GM12891 (cell line): ENCODE measurements at regions not wholly inside any gene's neighbourhood (a gene's known extent, or its start where the extent isn't known, plus 50 kb on each side); places are given as distances from the start of the nearest gene placed in this dataset.

ENCODE experiments used
- PAX5 ChIP-seq: IDR thresholded peaks from 2 replicates; pipeline ENCODE4 v1.6.1; 2011; ENCODE audit warnings: low read length, moderate library complexity, mild to moderate bottlenecking; ENCODE audit not compliant: insufficient read depth, severe bottlenecking
- POLR2A ChIP-seq: IDR thresholded peaks from 2 replicates; pipeline ENCODE4 v1.6.1; 2011; ENCODE audit warnings: low read depth, low read length, control low read depth
- POLR2AphosphoS5 ChIP-seq: IDR thresholded peaks from 2 replicates; pipeline ENCODE4 v1.6.1; 2011; ENCODE audit warnings: low read depth, low read length, control low read depth
- POU2F2 ChIP-seq: IDR thresholded peaks from 2 replicates; pipeline ENCODE4 v1.6.1; 2011; ENCODE audit warnings: low read depth, mild to moderate bottlenecking, control low read depth, low read length, moderate library complexity
- SPI1 ChIP-seq: IDR thresholded peaks from 2 replicates; pipeline ENCODE4 v1.6.1; 2011; ENCODE audit warnings: low read depth, low read length, control low read depth
- TAF1 ChIP-seq: IDR thresholded peaks from 2 replicates; pipeline ENCODE4 v1.6.1; 2011; ENCODE audit warnings: low read depth, low read length, control low read depth

DNA sequence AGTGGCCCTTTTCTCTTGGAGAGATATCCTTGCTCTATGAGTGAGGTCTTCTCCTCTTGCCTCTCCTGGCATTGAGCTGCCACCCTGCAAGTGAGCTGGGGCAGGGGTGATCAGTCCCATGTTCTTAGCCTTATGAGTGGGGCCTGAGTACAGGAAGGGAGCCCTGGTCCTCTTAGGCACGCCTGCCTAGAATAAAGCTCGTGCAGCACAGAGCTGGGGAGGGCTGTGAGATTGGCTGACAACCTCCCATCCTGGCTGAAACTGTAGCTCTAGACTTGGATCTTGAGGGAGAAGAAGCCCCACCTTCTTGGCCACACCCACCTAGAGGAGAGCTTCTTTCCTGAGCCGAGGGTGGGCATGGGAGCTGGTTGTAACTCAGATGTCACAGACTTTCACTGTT, 305.0 kb upstream of the ZNF32 start:
- no peak for TF ChIP-seq POLR2AphosphoS5
- TF ChIP-seq POLR2A: no peak
- no peak for TF ChIP-seq POU2F2
- TF ChIP-seq TAF1: no peak
- TF ChIP-seq SPI1: no peak
- TF ChIP-seq PAX5: no peak
